ENCODE measurements at regions not wholly inside any gene's neighbourhood (a gene's known extent, or its start where the extent isn't known, plus 50 kb on each side); places are given as distances from the start of the nearest gene placed in this dataset.

DNA sequence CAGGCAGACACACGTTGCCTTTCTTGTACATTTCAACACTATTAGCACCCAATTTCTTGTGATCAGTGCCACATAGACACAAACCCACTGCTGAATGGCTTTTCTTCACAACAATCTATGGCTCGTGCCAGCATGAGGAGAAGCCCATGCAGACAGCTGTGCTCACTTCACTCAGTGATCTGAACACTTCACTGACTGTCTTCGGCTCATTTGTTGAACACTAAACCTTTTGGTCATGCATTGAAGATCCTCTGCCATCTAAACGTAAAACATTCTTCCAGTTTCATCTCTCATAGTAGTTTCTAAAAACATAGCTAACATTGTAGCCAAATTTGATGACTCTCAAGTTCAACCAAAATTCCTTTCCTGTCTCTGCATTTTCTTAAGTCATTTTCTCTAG, 331.0 kb upstream of the ZP4 start:
- TF ChIP-seq CTCF (IDR thresholded peaks at IDR 0.05; ENCODE audit: low read depth, low read length) = no peak
- ChIA-PET CTCF (no interaction called here), POLR2A (no interaction called here)
- Histone ChIP-seq H3K27ac (ENCODE audit: low read depth, low read length) (no peak overlapping the region), H3K9me3 (ENCODE audit: control insufficient read depth, insufficient read depth, low read length) (peaks cover under 1% of the 10 kb centered on the region; the same call in 1 of the 2 replicates), H3K4me3 (ENCODE audit: low read depth, low read length) (no peak overlapping the region), H3K27me3 (ENCODE audit: control insufficient read depth, insufficient read depth, low read length) (no peaks in the 10 kb centered on the region)
- no peak for DNase-seq (ENCODE audit: low read depth, low spot score)

DNA sequence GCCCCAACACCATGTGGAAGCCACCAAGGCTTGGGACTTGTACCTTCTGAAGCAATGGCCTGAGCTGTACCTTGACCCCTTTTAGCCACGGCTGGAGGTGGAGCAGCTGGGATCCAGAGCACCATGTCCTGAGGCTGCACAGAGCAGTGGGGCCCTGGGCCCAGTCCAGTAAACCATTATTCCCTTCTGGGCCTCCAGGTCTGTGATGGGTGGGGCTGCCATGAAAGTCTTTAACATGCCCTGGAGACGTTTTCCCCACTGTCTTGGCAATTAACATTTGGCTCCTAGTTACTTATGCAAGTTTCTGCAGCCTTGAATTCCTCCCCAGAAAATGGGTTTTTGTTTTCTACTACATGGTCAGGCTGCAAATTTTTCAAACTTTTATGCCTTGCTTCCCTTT, 323.7 kb upstream of the ZP4 start:
- Histone ChIP-seq H3K9me3 (ENCODE audit: control insufficient read depth, insufficient read depth, low read length) (peaks cover 7% of the 10 kb centered on the region), H3K27ac (ENCODE audit: low read depth, low read length) (no peak overlapping the region), H3K27me3 (ENCODE audit: control insufficient read depth, insufficient read depth, low read length) (no peaks in the 10 kb centered on the region), H3K4me3 (ENCODE audit: low read depth, low read length) (no peak overlapping the region)
- TF ChIP-seq CTCF (IDR thresholded peaks at IDR 0.05; ENCODE audit: low read depth, low read length) = no peak
- ChIA-PET POLR2A (no interaction called here), CTCF (no interaction called here)
- DNase-seq (ENCODE audit: low read depth, low spot score) = no peak

GRCh38 chr1:238205045-238205662, 314.4 kb upstream of the ZP4 start:
- DNase-seq (ENCODE audit: low read depth, low spot score) = no peak
- POLR2A ChIA-PET = no interaction called here
- no peaks in the 10 kb centered on the region for H3K27me3 ChIP-seq (ENCODE audit: control insufficient read depth, insufficient read depth, low read length)
- no peak overlapping the region for H3K27ac ChIP-seq (ENCODE audit: low read depth, low read length)
- no peak overlapping the region for H3K4me3 ChIP-seq (ENCODE audit: low read depth, low read length)
- CTCF ChIA-PET = no interaction called here
- no peak for TF ChIP-seq CTCF (IDR thresholded peaks at IDR 0.05; ENCODE audit: low read depth, low read length)
- no peaks in the 10 kb centered on the region; the same call in 1 of the 2 replicates for H3K9me3 ChIP-seq (ENCODE audit: control insufficient read depth, insufficient read depth, low read length)

- Histone ChIP-seq H3K4me3 (ENCODE audit: low read depth, low read length) (no peak overlapping the region), H3K27ac (ENCODE audit: low read depth, low read length) (no peak overlapping the region), H3K27me3 (ENCODE audit: control insufficient read depth, insufficient read depth, low read length) (no peaks in the 10 kb centered on the region), H3K9me3 (ENCODE audit: control insufficient read depth, insufficient read depth, low read length) (no peaks in the 10 kb centered on the region; the same call in 1 of the 2 replicates)
- no peak for TF ChIP-seq CTCF (IDR thresholded peaks at IDR 0.05; ENCODE audit: low read depth, low read length)
- CTCF ChIA-PET = no interaction called here
- POLR2A ChIA-PET = no interaction called here
- no peak for DNase-seq (ENCODE audit: low read depth, low spot score)
These were observed 311.3 kb upstream of the ZP4 start for GRCh38 chr1:238201992-238202391.

DNA sequence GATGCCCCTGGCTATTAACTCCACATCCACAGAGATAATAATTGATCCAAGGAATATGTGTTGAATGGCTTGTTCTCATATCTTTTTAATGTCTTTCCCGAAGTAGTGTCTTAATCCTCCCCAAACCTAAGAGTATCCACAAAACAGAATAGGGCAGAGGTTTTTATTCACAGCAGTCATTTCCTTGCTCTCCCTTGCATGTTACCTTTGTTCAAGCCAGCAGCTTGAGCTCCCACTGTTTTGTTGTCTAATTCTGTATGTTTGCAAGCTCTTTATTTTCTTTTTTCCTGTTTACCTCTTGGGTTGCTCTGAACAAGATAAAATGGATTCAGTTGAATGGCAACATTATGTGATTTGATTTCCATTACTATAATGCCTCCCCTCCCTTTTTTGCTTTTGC, 308.6 kb upstream of the ZP4 start:
- no peak overlapping the region for H3K27ac ChIP-seq (ENCODE audit: low read depth, low read length)
- no peaks in the 10 kb centered on the region for H3K27me3 ChIP-seq (ENCODE audit: control insufficient read depth, insufficient read depth, low read length)
- no peak for TF ChIP-seq CTCF (IDR thresholded peaks at IDR 0.05; ENCODE audit: low read depth, low read length)
- ChIA-PET CTCF (no interaction called here), POLR2A (no interaction called here)
- no peaks in the 10 kb centered on the region; the same call in 1 of the 2 replicates for H3K9me3 ChIP-seq (ENCODE audit: control insufficient read depth, insufficient read depth, low read length)
- no peak overlapping the region for H3K4me3 ChIP-seq (ENCODE audit: low read depth, low read length)
- DNase-seq (ENCODE audit: low read depth, low spot score) = no peak
